Spleen (tissue), 11 donors: ENCODE measurements at regions not wholly inside any gene's neighbourhood (a gene's known extent, or its start where the extent isn't known, plus 50 kb on each side); places are given as distances from the start of the nearest gene placed in this dataset.

Experiments used
- DNase-seq: peaks from one replicate; pipeline ENCODE4 v3.0.0-alpha.2; 2020
- H3K27ac ChIP-seq, 8 donors: fragments of 200-600 bp; sonication (generic) in 7 of 8; 1 replicate in 4 of 8; 2 replicates in 4 of 8; pipeline versions ENCODE4 v1.5.0 to v1.8.0; 2016 to 2021; ENCODE audit warnings: inconsistent platforms in 4 of 8, mild to moderate bottlenecking in 4 of 8, moderate library complexity in 1 of 8
- H3K27me3 ChIP-seq, 7 donors: fragments of 200-600 bp; sonication (generic) in 6 of 7; replicated peaks in 1 of 7; 1 replicate in 4 of 7; 2 replicates in 3 of 7; pipeline versions ENCODE4 v1.5.0 to v1.8.0; 2016 to 2021; ENCODE audit warnings: inconsistent platforms in 3 of 7, mild to moderate bottlenecking in 1 of 7
- H3K36me3 ChIP-seq, 6 donors: fragments of 200-600 bp; sonication (generic) in 5 of 6; 1 replicate in 4 of 6; 2 replicates in 2 of 6; pipeline versions ENCODE4 v1.5.0 to v1.8.0; 2016 to 2021; ENCODE audit warnings: inconsistent platforms in 2 of 6
- H3K4me1 ChIP-seq, 6 donors: fragments of 200-600 bp; sonication (generic) in 5 of 6; 1 replicate in 3 of 6; 2 replicates in 3 of 6; pipeline versions ENCODE4 v1.5.0 to v1.8.0; 2016 to 2021; ENCODE audit warnings: inconsistent platforms in 3 of 6
- H3K4me3 ChIP-seq, 8 donors: fragments of 200-600 bp; sonication (generic) in 7 of 8; 1 replicate in 4 of 8; 2 replicates in 4 of 8; pipeline versions ENCODE4 v1.5.0 to v1.8.0; 2016 to 2021; ENCODE audit warnings: inconsistent platforms in 4 of 8, mild to moderate bottlenecking in 4 of 8, moderate library complexity in 2 of 8
- H3K9me3 ChIP-seq, 8 donors: fragments of 200-600 bp; sonication (generic) in 7 of 8; 1 replicate in 4 of 8; 2 replicates in 4 of 8; pipeline versions ENCODE4 v1.5.0 to v1.8.0; 2016 to 2021; ENCODE audit warnings: inconsistent platforms in 4 of 8
- POLR2A ChIP-seq, 3 donors: fragments of 450-650 bp; IDR thresholded peaks; one replicate each; pipeline ENCODE4 v1.5.1; 2017; ENCODE audit warnings: antibody characterized with exemption in 3 of 3, mild to moderate bottlenecking in 1 of 3
- POLR2AphosphoS5 ChIP-seq, 3 donors: sonication (generic); formaldehyde crosslinking; IDR thresholded peaks; one replicate each; pipeline ENCODE4 v1.5.1; 2017; ENCODE audit warnings: antibody characterized with exemption in 3 of 3
- WGBS, 5 donors: extraction: QIAGEN DNeasy Blood & Tissue Kit in 3 of 5; methylation state at CpG; one replicate each; pipeline versions ENCODE4 v1.1.5 to v1.1.7; 2013 to 2018; 5-methylcytosine and 5-hydroxymethylcytosine counted together
- intact Hi-C: fragments of 100-400 bp; cut with DNase I; formaldehyde crosslinking; loops from one replicate; pipeline ENCODE4 v1.15.0; 2023; ENCODE audit warnings: low total_unique reads
- TF ChIP-seq, protein P1 (sequence below), 11 experiments: fragments of 200-600 bp in 7 of 11; fragments of 450-650 bp in 4 of 11; sonication (generic) in 4 of 11; IDR thresholded peaks in 8 of 11; conservative IDR thresholded peaks in 3 of 11; 1 replicate in 7 of 11; 2 replicates in 4 of 11; pipeline versions ENCODE4 v1.4.0 to v1.8.0; 2016 to 2021; ENCODE audit warnings: antibody characterized with exemption in 11 of 11, inconsistent platforms in 4 of 11, mild to moderate bottlenecking in 1 of 11
- donor health status: healthy with polysubstance abuse.
- donor health status: DM: no; HTN: no; CAD: no; lungs with moderate emphysema.
- donor health status: DM: no; HTN: no; CAD: no.
- donor health status: Bipolar disorder and iron deficiency.
- donor health status: healthy.
- donor health status: DM: no; HTN: no; CAD: no.
- donor health status: DM: yes; HTN: yes; CAD: no.

DNA sequence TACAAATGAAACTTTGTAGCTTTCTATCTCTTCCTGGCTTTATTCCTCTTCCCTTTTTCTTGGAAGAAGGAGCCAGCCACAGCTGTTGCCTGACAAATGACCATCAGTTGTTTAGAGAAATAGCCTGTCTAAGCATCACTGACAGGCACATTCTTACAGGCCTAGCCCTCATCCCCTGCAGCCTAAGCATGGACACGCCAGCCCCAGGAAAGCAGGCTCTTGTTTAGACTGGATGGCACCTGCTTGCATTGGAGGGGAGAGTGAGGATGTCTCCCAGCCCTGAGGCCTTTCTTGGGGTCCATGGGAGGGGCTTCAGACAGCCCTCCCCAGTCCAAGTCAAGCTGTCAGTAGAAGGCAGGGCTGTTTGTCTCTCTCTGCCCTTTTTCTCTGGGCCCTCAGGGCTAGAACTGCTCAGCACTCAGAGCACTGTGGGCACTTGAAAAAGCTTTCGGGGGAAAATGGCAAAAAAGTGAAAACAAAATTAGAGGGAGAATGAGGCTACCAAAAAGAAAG lies 282.5 kb upstream of the PLXNA2 start:
- H3K4me3 ChIP-seq, result no peak overlapping the region
- intact Hi-C loops, result no loop called here
- no peak overlapping the region for H3K27ac ChIP-seq
- WGBS, 5 donors, result 76 to 90% (median 87%) methylated on average over 2 of the region's 2 CpGs
- H3K27me3 ChIP-seq, result peaks cover 0 to 27% (median 0%) of the 10 kb centered on the region in 7 donors
- H3K9me3 ChIP-seq, result no peaks in the 10 kb centered on the region
- no peak for DNase-seq
- H3K36me3 ChIP-seq, result no peaks in the 10 kb centered on the region
- TF ChIP-seq POLR2AphosphoS5 (IDR thresholded peaks at IDR 0.05) (no peak), POLR2A (IDR thresholded peaks at IDR 0.05) (no peak)
- TF ChIP-seq, protein P1, sequence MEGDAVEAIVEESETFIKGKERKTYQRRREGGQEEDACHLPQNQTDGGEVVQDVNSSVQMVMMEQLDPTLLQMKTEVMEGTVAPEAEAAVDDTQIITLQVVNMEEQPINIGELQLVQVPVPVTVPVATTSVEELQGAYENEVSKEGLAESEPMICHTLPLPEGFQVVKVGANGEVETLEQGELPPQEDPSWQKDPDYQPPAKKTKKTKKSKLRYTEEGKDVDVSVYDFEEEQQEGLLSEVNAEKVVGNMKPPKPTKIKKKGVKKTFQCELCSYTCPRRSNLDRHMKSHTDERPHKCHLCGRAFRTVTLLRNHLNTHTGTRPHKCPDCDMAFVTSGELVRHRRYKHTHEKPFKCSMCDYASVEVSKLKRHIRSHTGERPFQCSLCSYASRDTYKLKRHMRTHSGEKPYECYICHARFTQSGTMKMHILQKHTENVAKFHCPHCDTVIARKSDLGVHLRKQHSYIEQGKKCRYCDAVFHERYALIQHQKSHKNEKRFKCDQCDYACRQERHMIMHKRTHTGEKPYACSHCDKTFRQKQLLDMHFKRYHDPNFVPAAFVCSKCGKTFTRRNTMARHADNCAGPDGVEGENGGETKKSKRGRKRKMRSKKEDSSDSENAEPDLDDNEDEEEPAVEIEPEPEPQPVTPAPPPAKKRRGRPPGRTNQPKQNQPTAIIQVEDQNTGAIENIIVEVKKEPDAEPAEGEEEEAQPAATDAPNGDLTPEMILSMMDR (IDR thresholded peaks at IDR 0.05 in 8 of 11, conservative IDR thresholded peaks at IDR 0.05 in 3 of 11), result no peak
- no peaks in the 10 kb centered on the region for H3K4me1 ChIP-seq

DNA sequence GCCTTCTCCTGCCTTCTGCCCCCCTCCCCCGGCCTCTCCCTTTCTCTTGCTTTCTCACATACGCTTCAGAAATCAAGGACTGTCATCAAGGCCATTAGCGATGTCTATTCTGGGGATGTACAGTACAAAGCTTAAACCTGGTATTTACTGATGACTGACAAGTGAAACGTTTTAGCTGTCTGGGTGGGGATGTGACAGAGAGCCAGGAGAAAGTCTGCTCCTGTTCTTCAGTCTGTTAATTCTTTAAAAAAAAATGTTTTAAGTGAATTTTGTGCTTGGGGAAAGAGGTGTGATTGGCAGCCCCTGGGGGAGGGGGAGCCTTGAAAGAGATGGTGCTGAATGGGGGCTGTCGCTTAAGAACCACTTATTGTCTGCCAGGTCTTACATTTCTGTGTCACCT lies 283.0 kb upstream of the PLXNA2 start:
- TF ChIP-seq POLR2AphosphoS5 (IDR thresholded peaks at IDR 0.05) (no peak), POLR2A (IDR thresholded peaks at IDR 0.05) (no peak)
- TF ChIP-seq, protein P1 (IDR thresholded peaks at IDR 0.05 in 8 of 11, conservative IDR thresholded peaks at IDR 0.05 in 3 of 11), result no peak
- Histone ChIP-seq H3K27me3 (peaks cover 0 to 30% (median 0%) of the 10 kb centered on the region in 7 donors), H3K4me3 (no peak overlapping the region), H3K4me1 (no peaks in the 10 kb centered on the region), H3K9me3 (no peaks in the 10 kb centered on the region), H3K36me3 (no peaks in the 10 kb centered on the region), H3K27ac (no peak overlapping the region)
- WGBS, 5 donors, result 71 to 84% (median 79%) methylated on average over 5 of the region's 5 CpGs
- no peak for DNase-seq
- intact Hi-C loops, result no loop called here

DNA sequence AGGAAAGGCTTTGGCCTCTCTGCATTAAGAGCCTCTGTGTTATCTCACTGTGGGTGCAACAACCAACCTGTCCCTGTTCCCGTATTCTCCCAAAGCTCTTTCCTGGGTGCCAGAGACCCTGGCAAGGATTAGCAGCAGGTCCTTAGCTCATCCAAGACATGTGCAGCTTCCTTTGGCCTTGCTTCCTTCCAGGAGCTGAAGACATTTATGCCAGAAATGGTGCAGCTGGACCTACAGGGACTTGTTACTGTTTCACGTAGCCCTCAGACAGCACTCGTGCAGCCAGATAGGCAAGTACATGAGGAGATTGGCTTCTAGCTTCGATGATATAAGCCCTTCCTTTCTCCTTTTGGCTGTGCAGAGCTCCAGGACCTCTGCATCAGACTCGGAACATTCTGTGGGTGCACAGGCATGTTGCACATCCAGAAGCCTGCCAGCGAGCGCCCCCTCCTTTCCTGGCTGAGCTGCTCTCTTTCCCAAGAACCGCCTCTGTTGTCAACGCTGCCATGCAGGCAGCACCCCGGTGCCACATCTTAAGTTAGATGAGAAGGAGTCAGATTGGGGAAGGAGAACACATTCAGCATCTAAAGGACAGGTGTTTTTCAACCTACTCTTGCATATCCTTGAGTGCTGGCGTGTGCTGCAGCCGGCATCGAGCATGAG lies 284.5 kb upstream of the PLXNA2 start:
- Histone ChIP-seq H3K27ac (no peak overlapping the region), H3K4me1 (no peaks in the 10 kb centered on the region), H3K9me3 (no peaks in the 10 kb centered on the region), H3K36me3 (no peaks in the 10 kb centered on the region), H3K4me3 (no peak overlapping the region), H3K27me3 (peaks cover 0 to 38% (median 0%) of the 10 kb centered on the region in 7 donors)
- WGBS, 5 donors, result 60 to 79% (median 69%) methylated on average over 12 to 13 of the region's 13 CpGs
- no peak for DNase-seq
- no peak for TF ChIP-seq POLR2A (IDR thresholded peaks at IDR 0.05)
- intact Hi-C loops, result no loop called here

DNA sequence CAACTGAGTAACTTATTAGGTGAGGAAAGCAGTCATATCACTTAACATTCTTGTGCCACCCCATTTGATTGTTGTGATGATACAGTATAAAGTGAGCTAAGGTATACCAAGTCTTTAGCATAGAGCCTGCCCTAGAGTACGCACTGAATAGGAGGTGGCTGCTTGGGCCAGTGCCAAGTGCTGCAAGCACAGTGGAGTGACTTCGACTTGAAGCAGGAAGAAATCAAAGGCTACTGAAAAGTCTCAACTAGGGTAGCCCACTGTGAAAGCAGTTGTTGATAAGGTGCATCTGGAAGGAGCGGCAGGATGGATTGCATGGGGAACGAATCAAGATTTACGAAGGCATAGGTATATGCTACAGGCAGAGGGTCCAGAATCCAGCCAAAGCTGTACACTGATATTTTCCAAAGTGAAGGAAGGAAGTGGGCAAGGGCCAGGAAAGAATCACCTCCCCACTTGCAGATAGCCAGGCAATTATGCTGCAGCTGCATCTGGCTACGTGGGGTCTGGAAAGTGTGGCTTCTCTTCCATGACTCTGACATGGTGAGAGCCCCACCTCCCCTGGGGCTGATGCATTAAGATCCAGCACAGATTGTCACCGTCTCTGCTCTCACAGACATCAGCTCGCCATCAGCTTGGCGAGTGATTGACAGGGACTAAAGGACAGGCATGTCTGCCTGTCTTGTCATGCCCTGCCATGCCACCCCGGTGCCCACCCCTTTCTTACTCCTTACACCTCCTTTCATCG lies 287.0 kb upstream of the PLXNA2 start:
- Histone ChIP-seq H3K9me3 (no peaks in the 10 kb centered on the region), H3K36me3 (no peaks in the 10 kb centered on the region), H3K27ac (no peak overlapping the region), H3K4me1 (no peaks in the 10 kb centered on the region), H3K4me3 (no peak overlapping the region), H3K27me3 (peaks cover 0 to 50% (median 0%) of the 10 kb centered on the region in 7 donors)
- WGBS, 5 donors, result 62 to 72% (median 69%) methylated on average over 11 of the region's 11 CpGs
- intact Hi-C loops, result no loop called here
- TF ChIP-seq POLR2AphosphoS5 (IDR thresholded peaks at IDR 0.05), result no peak
- TF ChIP-seq, protein P1 (IDR thresholded peaks at IDR 0.05 in 8 of 11, conservative IDR thresholded peaks at IDR 0.05 in 3 of 11), result no peak
- TF ChIP-seq POLR2A (IDR thresholded peaks at IDR 0.05), result no peak
- DNase-seq, result no peak
